Thyroid gland (tissue), 4 donors: ENCODE measurements at regions not wholly inside any gene's neighbourhood (a gene's known extent, or its start where the extent isn't known, plus 50 kb on each side); places are given as distances from the start of the nearest gene placed in this dataset.

Source experiments
- DNase-seq, 2 donors: peaks; one replicate each; pipeline ENCODE4 v3.0.0-alpha.2; 2019
- H3K27ac ChIP-seq, 3 donors: fragments of 200-600 bp; sonication (generic); 1 replicate in 2 of 3; 2 replicates in 1 of 3; pipeline ENCODE4 v1.5.1; 2016 to 2019; ENCODE audit warnings: mild to moderate bottlenecking in 1 of 3, moderate library complexity in 1 of 3
- H3K27me3 ChIP-seq: fragments of 200-600 bp; sonication (generic); one replicate; pipeline ENCODE4 v1.5.1; 2019
- H3K36me3 ChIP-seq, 2 donors: fragments of 200-600 bp; sonication (generic); one replicate each; pipeline ENCODE4 v1.5.1; 2016 to 2019
- H3K4me1 ChIP-seq, 2 donors: fragments of 200-600 bp; sonication (generic); one replicate each; pipeline ENCODE4 v1.5.1; 2017 to 2019
- H3K4me3 ChIP-seq, 3 donors: fragments of 200-600 bp; sonication (generic); replicated peaks in 1 of 3; 1 replicate in 2 of 3; 2 replicates in 1 of 3; pipeline ENCODE4 v1.5.1; 2016; ENCODE audit warnings: mild to moderate bottlenecking in 1 of 3
- H3K9me3 ChIP-seq: fragments of 200-600 bp; sonication (generic); one replicate; pipeline ENCODE4 v1.5.1; 2017
- POLR2A ChIP-seq, 2 donors: fragments of 450-650 bp; IDR thresholded peaks; one replicate each; pipeline ENCODE4 v1.6.1; 2017; ENCODE audit warnings: antibody characterized with exemption in 2 of 2, mild to moderate bottlenecking in 2 of 2, moderate library complexity in 1 of 2
- WGBS, 2 donors: methylation state at CpG; one replicate each; pipeline ENCODE4 v1.1.5; 2017; 5-methylcytosine and 5-hydroxymethylcytosine counted together
- intact Hi-C: fragments of 100-400 bp; cut with DNase I; formaldehyde crosslinking; loops from one replicate; pipeline ENCODE4 v1.15.1; 2023
- TF ChIP-seq, protein P1 (sequence below), 6 experiments: fragments of 200-600 bp in 3 of 6; fragments of 450-650 bp in 3 of 6; sonication (generic) in 3 of 6; IDR thresholded peaks; one replicate each; pipeline ENCODE4 v1.5.1; 2016 to 2019; ENCODE audit warnings: antibody characterized with exemption in 6 of 6, mild to moderate bottlenecking in 2 of 6, inconsistent platforms in 1 of 6, moderate library complexity in 1 of 6

DNA sequence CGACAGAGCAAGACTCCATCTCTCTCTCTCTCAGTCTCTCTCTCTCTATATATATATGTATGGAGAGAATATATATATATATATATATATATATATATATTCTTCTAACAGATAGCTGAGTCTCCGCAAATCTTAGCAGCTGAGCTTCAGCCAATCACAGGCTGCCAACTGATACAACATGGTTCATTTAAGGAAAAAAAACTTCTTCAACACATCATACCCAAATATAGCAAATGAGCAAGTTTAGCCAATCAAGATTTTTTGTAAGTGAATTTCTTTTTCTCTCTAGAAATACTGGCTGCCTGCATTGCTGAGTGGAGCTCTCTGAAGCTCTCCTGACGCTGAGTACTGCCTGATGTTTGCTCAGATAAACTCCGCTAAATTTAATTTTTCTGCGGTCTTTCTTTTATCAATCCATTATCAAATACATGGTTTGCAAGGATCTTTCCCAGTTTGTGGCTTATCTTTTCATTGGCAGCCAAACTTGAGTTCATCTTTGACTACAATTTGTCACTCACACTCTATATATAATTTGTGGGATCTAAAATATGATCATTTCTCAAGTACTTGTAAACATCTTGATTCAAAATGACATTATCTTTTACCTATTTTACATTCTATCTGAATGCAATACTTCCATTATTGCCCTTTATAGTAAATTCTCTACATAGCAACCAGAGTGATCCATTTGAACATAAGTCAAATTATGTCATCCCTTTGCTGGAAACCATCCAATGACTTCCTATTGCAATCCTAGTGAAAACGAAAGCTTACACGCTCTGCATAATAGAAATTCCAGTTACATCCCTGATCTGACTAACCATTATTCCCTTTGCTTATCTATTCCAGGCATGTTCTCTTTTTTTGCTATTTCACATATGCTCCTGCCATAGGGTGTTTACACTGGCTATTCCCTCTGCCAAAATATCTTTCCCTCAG, 2131.7 kb downstream of the MRPL39 start:
- Histone ChIP-seq H3K36me3 (no peaks in the 10 kb centered on the region), H3K4me1 (no peaks in the 10 kb centered on the region), H3K27me3 (no peaks in the 10 kb centered on the region), H3K27ac (no peak overlapping the region), H3K9me3 (no peaks in the 10 kb centered on the region), H3K4me3 (no peak overlapping the region)
- WGBS, 2 donors: 81 to 83% methylated on average over 7 of the region's 7 CpGs
- intact Hi-C loops: no loop called here
- DNase-seq: no peak
- no peak for TF ChIP-seq POLR2A (IDR thresholded peaks at IDR 0.05)
- TF ChIP-seq, protein P1, sequence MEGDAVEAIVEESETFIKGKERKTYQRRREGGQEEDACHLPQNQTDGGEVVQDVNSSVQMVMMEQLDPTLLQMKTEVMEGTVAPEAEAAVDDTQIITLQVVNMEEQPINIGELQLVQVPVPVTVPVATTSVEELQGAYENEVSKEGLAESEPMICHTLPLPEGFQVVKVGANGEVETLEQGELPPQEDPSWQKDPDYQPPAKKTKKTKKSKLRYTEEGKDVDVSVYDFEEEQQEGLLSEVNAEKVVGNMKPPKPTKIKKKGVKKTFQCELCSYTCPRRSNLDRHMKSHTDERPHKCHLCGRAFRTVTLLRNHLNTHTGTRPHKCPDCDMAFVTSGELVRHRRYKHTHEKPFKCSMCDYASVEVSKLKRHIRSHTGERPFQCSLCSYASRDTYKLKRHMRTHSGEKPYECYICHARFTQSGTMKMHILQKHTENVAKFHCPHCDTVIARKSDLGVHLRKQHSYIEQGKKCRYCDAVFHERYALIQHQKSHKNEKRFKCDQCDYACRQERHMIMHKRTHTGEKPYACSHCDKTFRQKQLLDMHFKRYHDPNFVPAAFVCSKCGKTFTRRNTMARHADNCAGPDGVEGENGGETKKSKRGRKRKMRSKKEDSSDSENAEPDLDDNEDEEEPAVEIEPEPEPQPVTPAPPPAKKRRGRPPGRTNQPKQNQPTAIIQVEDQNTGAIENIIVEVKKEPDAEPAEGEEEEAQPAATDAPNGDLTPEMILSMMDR (IDR thresholded peaks at IDR 0.05): no peak

DNA sequence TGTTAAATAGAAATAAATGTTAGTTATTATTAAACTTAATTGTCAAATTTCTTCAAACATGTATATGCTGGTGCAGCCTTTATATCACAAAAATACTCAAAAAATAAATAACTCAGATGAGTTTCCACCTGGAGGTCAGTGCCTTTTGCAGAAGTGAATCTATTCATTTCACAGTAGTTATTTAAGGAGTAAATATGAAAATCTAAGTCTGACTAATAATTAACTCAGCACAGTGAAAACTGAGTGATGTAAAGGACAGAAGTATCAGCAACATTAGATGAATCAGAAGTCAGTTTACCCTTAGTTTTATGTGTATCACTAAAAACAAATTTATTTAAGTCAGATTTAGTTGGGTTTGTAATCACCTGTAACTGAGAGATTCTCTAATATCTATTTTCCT, 2135.4 kb downstream of the MRPL39 start:
- no peaks in the 10 kb centered on the region for H3K36me3 ChIP-seq
- H3K27ac ChIP-seq: no peak overlapping the region
- no peak for DNase-seq
- H3K9me3 ChIP-seq: no peaks in the 10 kb centered on the region
- H3K27me3 ChIP-seq: no peaks in the 10 kb centered on the region
- no peaks in the 10 kb centered on the region for H3K4me1 ChIP-seq
- intact Hi-C loops: no loop called here
- no peak overlapping the region for H3K4me3 ChIP-seq
- TF ChIP-seq, protein P1 (IDR thresholded peaks at IDR 0.05): no peak
- no peak for TF ChIP-seq POLR2A (IDR thresholded peaks at IDR 0.05)

DNA sequence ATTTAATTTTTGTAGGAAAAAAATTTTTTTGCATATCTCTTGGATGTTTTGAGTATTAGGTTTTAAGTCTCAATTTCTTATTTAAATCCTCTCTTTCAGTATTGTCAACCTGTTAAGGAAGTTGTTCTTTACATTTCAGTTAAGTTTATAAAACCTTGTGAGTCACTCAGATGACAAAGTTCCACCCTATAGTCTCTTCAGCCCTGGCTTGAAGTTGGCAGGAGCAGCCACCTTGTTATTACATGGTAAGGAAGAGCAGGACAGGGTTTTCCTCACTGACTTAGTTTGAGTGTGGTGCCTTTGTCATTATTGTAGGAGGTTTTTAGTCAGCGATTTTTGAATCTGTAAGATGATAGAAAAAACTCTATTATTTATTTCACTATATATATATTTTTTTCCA, 2143.9 kb downstream of the MRPL39 start:
- DNase-seq: no peak
- intact Hi-C loops: no loop called here
- Histone ChIP-seq H3K36me3 (no peaks in the 10 kb centered on the region), H3K27me3 (no peaks in the 10 kb centered on the region), H3K27ac (no peak overlapping the region), H3K9me3 (no peaks in the 10 kb centered on the region), H3K4me1 (no peaks in the 10 kb centered on the region), H3K4me3 (no peak overlapping the region)
- TF ChIP-seq, protein P1 (IDR thresholded peaks at IDR 0.05): no peak
- TF ChIP-seq POLR2A (IDR thresholded peaks at IDR 0.05): no peak
- WGBS, 2 donors: 37 to 53% methylated on average over 1 of the region's 1 CpG

DNA sequence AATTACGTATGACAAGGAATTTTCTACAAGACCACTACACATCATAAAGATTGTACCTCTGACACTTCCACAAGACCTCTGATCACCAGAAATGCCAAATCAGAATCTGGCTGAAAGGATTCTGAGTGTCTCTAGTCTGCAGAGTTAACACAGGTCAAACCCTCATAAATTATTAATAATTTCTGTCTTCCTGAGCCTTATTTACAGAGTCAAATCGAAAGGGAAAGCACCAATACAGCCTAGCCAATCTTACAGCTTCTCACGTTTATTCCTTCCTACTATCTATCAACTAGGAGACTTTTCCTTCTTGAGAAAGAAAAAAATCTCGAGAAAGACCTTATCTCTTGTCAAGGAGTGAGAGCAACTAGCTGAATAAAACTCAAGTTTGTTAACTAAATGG, 2151.6 kb downstream of the MRPL39 start:
- no peak overlapping the region for H3K4me3 ChIP-seq
- no peak overlapping the region for H3K27ac ChIP-seq
- H3K9me3 ChIP-seq: no peaks in the 10 kb centered on the region
- TF ChIP-seq, protein P1 (IDR thresholded peaks at IDR 0.05): no peak
- no peak for TF ChIP-seq POLR2A (IDR thresholded peaks at IDR 0.05)
- DNase-seq: no peak
- no peaks in the 10 kb centered on the region for H3K4me1 ChIP-seq
- 72 to 75% methylated on average over 4 of the region's 4 CpGs for WGBS, 2 donors
- H3K27me3 ChIP-seq: no peaks in the 10 kb centered on the region
- intact Hi-C loops: no loop called here
- no peaks in the 10 kb centered on the region for H3K36me3 ChIP-seq

DNA sequence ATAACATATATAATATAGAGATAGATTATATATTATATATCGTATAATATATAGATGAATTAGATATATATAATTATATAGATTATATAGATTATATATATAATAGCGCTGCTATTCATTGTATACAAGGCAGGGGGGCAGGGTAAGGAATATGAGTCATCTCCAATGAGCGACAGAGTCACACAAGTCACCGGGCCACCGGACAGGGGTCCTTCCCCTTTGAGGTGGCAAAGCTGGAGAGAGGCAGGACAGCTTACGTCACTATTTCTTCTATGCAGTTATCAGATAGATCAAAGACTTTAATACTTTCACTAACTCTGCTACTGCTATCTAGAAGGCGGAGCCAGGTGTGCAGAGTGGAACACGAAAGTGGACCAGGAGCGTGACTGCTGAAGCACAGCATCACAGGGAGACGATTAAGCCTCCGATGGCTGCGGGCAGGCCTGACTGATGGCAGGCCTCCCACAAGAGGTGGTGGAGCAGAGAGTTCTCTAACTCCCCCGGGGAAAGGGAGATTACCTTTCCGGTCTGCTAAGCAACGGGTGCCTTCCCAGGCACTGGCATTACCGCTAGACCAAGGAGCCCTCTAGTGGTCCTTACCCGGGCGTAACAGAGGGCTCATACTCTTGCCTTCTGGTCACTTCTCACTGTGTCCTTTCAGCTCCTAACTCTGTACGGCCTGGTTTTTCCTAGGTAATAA, 2154.7 kb downstream of the MRPL39 start:
- no peak for TF ChIP-seq POLR2A (IDR thresholded peaks at IDR 0.05)
- TF ChIP-seq, protein P1 (IDR thresholded peaks at IDR 0.05): no peak
- 42 to 46% methylated on average over 19 of the region's 19 CpGs for WGBS, 2 donors
- H3K4me3 ChIP-seq: no peak overlapping the region

More for the DNA sequence above, 2154.7 kb downstream of the MRPL39 start:
- H3K4me1 ChIP-seq: no peaks in the 10 kb centered on the region
- no peaks in the 10 kb centered on the region for H3K27me3 ChIP-seq
- H3K27ac ChIP-seq: no peak overlapping the region
- H3K9me3 ChIP-seq: no peaks in the 10 kb centered on the region
- intact Hi-C loops: no loop called here
- DNase-seq: no peak
- H3K36me3 ChIP-seq: no peaks in the 10 kb centered on the region
